Psoas muscle (tissue), 7 donors: ENCODE measurements at regions not wholly inside any gene's neighbourhood (a gene's known extent, or its start where the extent isn't known, plus 50 kb on each side); places are given as distances from the start of the nearest gene placed in this dataset.
"Not testable (repeated sequence)": the region's sequence is repeated elsewhere in the genome, so short reads cannot be mapped to it uniquely, and the experiment has no call there.

ENCODE experiments used
- ATAC-seq, 4 donors: fragments of 200-7000 bp; cut with Tn5 transposase; one replicate each; pipeline ENCODE4 v1.9.1; 2020; ENCODE audit warnings: moderate library complexity in 3 of 4, mild to moderate bottlenecking in 2 of 4
- DNase-seq, 2 donors: peaks; one replicate each; pipeline ENCODE4 v3.0.0-alpha.2; 2020
- H3K27ac ChIP-seq: fragments of 200-600 bp; one replicate; pipeline ENCODE4 v1.8.0; 2022
- H3K27me3 ChIP-seq, 3 donors: fragments of 200-600 bp in 1 of 3; one replicate each; pipeline versions ENCODE4 v1.6.1 to v1.8.0; 2013 to 2022; ENCODE audit warnings: low read length in 2 of 3, mild to moderate bottlenecking in 2 of 3, moderate library complexity in 1 of 3; ENCODE audit not compliant: insufficient read depth in 3 of 3
- H3K36me3 ChIP-seq, 2 donors: fragments of 200-600 bp in 1 of 2; one replicate each; pipeline versions ENCODE4 v1.6.1 to v1.8.0; 2013 to 2022; ENCODE audit warnings: low read depth in 1 of 2, mild to moderate bottlenecking in 1 of 2, moderate library complexity in 1 of 2; ENCODE audit not compliant: insufficient read depth in 1 of 2
- H3K4me1 ChIP-seq: fragments of 200-600 bp; one replicate; pipeline ENCODE4 v1.8.0; 2022
- H3K4me3 ChIP-seq: fragments of 200-600 bp; one replicate; pipeline ENCODE4 v1.8.0; 2022; ENCODE audit warnings: mild to moderate bottlenecking
- H3K9me3 ChIP-seq: fragments of 200-600 bp; one replicate; pipeline ENCODE4 v1.8.0; 2022
- WGBS, 3 donors: extraction: QIAGEN DNeasy Blood & Tissue Kit; methylation state at CpG; one replicate each; pipeline versions ENCODE4 v1.1.6 to v1.1.7; 2013; 5-methylcytosine and 5-hydroxymethylcytosine counted together
- intact Hi-C, 2 donors: fragments of 100-400 bp; cut with DNase I; formaldehyde crosslinking; loops; one replicate each; pipeline versions ENCODE4 v1.11.0 to v1.14.2; 2022
- TF ChIP-seq, protein P1 (sequence below): fragments of 200-600 bp; IDR thresholded peaks from one replicate; pipeline ENCODE4 v1.8.0; 2022; ENCODE audit warnings: antibody characterized with exemption
- donor health status: healthy with polysubstance abuse.
- donor health status: DM: no; HTN: no; CAD: no; lungs with moderate emphysema.
- donor health status: Bipolar disorder and iron deficiency.
- donor health status: healthy.
- donor health status: DM: yes; HTN: yes; CAD: no.
- donor health status: DM: no; HTN: no; CAD: no.
- donor health status: DM: yes; HTN: yes; CAD: no.

DNA sequence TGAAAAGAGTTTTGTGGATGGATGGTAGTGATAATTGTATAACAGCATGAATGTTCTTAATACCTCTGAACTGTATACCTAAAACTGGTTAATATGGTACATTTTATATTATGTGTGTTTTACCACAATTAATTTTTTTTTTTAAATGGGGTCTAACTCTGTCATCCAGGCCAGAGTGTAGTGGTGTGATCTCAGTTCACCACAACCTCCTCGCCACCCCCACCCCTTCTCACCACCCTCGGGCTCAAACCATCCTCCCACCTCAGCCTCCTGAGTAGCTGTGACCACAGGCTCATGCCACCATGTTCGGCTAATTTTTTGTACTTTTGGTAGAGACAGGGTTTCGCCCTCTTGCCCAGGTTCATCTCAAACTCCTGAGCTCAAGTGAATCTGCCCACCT, 123.2 kb downstream of the CDRT15L2 start:
- Histone ChIP-seq H3K4me3 (no peak overlapping the region), H3K4me1 (no peaks in the 10 kb centered on the region), H3K27me3 (no peaks in the 10 kb centered on the region), H3K27ac (no peak overlapping the region), H3K36me3 (no peaks in the 10 kb centered on the region), H3K9me3 (no peaks in the 10 kb centered on the region)
- no peak for DNase-seq
- intact Hi-C loops, result no loop called here
- TF ChIP-seq, protein P1, sequence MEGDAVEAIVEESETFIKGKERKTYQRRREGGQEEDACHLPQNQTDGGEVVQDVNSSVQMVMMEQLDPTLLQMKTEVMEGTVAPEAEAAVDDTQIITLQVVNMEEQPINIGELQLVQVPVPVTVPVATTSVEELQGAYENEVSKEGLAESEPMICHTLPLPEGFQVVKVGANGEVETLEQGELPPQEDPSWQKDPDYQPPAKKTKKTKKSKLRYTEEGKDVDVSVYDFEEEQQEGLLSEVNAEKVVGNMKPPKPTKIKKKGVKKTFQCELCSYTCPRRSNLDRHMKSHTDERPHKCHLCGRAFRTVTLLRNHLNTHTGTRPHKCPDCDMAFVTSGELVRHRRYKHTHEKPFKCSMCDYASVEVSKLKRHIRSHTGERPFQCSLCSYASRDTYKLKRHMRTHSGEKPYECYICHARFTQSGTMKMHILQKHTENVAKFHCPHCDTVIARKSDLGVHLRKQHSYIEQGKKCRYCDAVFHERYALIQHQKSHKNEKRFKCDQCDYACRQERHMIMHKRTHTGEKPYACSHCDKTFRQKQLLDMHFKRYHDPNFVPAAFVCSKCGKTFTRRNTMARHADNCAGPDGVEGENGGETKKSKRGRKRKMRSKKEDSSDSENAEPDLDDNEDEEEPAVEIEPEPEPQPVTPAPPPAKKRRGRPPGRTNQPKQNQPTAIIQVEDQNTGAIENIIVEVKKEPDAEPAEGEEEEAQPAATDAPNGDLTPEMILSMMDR, result no peak
- no peak for ATAC-seq
- 83 to 90% (median 84%) methylated on average over 4 of the region's 4 CpGs for WGBS, 3 donors

DNA sequence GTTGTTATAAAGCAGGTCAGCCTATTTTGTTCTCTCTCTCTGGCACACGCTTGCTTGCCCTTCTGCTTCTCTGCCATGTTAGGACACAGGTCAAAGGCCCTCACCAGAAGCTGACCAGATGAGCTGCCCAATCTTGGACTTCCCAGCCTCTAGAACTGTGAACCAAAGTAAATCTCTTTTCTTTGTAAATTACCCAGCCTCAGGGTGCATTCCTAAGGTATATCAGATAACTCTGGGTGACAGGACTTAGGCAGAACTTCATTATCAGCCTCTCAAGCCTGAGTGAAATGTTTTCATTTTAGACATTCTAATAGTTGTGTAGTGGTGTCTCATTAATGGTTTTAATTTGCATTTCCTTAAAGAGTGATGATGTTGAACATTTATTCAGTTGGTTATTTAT, 124.3 kb downstream of the CDRT15L2 start:
- TF ChIP-seq, protein P1, result no peak
- no peak for DNase-seq
- Histone ChIP-seq H3K27ac (no peak overlapping the region), H3K36me3 (no peaks in the 10 kb centered on the region), H3K4me1 (no peaks in the 10 kb centered on the region), H3K9me3 (no peaks in the 10 kb centered on the region), H3K4me3 (no peak overlapping the region), H3K27me3 (no peaks in the 10 kb centered on the region)
- WGBS, 3 donors, result 86 to 100% (median 92%) methylated on average over 1 of the region's 1 CpG
- ATAC-seq, result no peak
- intact Hi-C loops, result no loop called here

DNA sequence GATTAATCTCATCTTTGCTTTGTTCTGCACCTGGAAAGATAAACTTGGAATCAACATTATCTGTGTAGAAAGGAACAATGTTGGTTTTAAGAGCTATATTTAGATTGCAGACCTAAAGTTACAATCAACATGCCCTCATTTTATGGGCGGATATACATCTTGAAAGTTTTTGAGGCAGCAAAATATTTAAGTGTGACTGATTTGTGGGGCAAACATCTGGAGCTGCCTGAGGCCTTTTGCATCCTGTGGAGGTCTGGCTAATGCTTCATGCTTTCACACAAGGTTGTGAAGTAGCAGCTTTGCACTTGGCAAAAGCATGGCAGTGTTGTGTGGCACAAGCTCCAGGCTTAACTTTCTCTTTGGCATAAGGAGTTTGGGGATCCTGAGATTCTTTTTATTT, 125.7 kb downstream of the CDRT15L2 start:
- H3K4me1 ChIP-seq, DNase-seq, H3K9me3 ChIP-seq, H3K27ac ChIP-seq, H3K4me3 ChIP-seq, H3K27me3 ChIP-seq, H3K36me3 ChIP-seq, ATAC-seq, intact Hi-C loops: not testable (repeated sequence)
- 70 to 84% (median 80%) methylated on average over 1 of the region's 1 CpG for whole genome bisulfite sequencing, 3 donors

DNA sequence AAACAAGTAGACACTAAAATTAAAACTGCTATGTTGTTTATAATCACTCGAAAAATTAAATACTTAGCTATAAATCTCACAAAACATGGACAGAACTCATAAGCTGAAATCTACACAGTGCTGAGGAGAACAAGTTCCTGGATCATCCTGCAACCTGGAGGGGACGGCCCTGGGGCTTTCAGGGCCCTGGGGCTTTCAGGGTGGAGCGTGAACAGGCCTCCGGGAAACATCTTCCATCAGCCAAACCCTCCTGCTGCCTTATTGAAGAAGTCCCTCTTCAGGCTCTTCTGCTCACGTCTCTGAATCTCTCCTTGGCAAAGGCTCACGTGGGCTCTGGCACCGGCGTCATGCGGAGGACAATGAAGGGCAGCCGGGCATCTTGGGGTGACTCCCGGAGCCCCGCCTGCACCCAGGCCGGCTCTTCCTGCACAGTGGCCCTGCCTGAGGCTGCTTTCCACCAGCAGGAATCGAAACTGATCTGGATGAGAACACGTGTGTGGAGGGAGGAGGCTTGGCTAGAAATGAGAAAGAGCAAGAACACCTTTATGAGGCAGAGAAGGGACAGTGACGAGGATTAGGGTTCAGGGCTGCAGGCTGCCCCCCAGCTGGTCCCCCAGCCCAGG, 127.3 kb downstream of the CDRT15L2 start:
- Histone ChIP-seq H3K4me1 (no peaks in the 10 kb centered on the region), H3K9me3 (no peaks in the 10 kb centered on the region), H3K27ac (no peak overlapping the region), H3K36me3 (no peaks in the 10 kb centered on the region), H3K4me3 (no peak overlapping the region), H3K27me3 (no peaks in the 10 kb centered on the region)
- ATAC-seq (no peak), DNase-seq (no peak)
- WGBS, 3 donors, result 57 to 68% (median 59%) methylated on average over 16 of the region's 16 CpGs
- TF ChIP-seq, protein P1, result no peak
- intact Hi-C loops, result no loop called here

DNA sequence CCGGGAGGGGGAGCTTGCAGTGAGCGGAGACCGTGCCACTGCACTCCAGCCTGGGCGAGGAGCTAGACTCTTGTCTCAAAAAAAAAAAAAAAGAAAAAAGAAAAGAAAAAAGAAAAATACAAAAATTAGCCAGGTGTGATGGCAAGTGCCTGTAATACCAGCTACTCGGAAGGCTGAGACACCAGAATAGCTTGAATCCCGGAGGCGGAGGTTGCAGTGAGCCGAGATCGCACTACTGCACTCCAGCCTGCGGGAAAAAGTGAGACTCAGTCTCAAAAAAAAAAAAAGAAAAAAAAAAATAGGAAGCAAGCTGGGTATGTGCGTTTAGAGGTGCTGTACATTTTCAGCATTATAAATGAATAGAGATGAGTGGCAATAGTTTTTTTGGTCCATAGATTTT, 129.3 kb downstream of the CDRT15L2 start:
- H3K4me1 ChIP-seq, H3K36me3 ChIP-seq, H3K4me3 ChIP-seq, DNase-seq, H3K9me3 ChIP-seq, H3K27ac ChIP-seq, intact Hi-C loops, H3K27me3 ChIP-seq, ATAC-seq: not testable (repeated sequence)
- 63 to 66% (median 66%) methylated on average over 11 of the region's 11 CpGs for WGBS, 3 donors

DNA sequence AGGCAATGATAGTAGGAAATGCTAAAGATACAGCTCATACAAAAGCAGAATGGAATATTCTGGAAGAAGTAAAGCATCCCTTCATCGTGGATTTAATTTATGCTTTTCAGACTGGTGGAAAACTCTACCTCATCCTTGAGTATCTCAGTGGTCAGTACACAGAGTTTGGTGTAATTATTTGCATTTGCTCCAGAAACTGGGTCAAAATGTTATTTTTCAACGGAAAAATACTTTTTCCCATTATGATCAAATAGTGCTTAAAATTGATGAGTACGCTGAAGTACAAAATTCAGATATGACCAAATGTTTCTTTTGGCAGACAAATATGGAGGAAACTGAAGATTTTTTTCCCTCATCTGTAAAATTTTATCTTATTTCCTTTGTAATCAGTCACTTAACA, 137.0 kb downstream of the CDRT15L2 start:
- H3K9me3 ChIP-seq, intact Hi-C loops: not testable (repeated sequence)
- WGBS, 3 donors, result 79 to 84% (median 81%) methylated on average over 3 of the region's 3 CpGs

More for the DNA sequence above, 137.0 kb downstream of the CDRT15L2 start:
- not testable (repeated sequence) for ATAC-seq, H3K4me1 ChIP-seq, H3K4me3 ChIP-seq, DNase-seq, H3K36me3 ChIP-seq, H3K27me3 ChIP-seq, H3K27ac ChIP-seq
